ENCODE measurements at regions not wholly inside any gene's neighbourhood (a gene's known extent, or its start where the extent isn't known, plus 50 kb on each side); places are given as distances from the start of the nearest gene placed in this dataset.

GRCh38 chr10:83994325-83994724, 145.0 kb upstream of the GHITM start:
- ChIA-PET POLR2A (ENCODE audit: unreplicated experiment) (no interaction called here), CTCF (interaction anchor here (0.5 kb wide), 1 partner anchor 32 kb away, joined by 3 read pairs; no protein-coding TSS in a partner anchor)
- no peaks in the 10 kb centered on the region for H3K9me3 ChIP-seq (ENCODE audit: insufficient read depth, low read depth)
- BruUV-seq (replicated peaks) = no TSS peak
- H3K4me3 ChIP-seq = no peak overlapping the region
- H3K27me3 ChIP-seq (ENCODE audit: insufficient read depth, low read depth) = peaks cover 32% of the 10 kb centered on the region
- no peaks in the 10 kb centered on the region for H3F3A ChIP-seq (ENCODE audit: insufficient read depth, low read depth)
- H3K79me2 ChIP-seq (ENCODE audit: low read depth) = no peaks in the 10 kb centered on the region
- TF ChIP-seq EZH2 (IDR thresholded peaks at IDR 0.05; ENCODE audit: low read depth) = no peak
- no peak for TF ChIP-seq CTCF (conservative IDR thresholded peaks at IDR 0.05)
- no peaks in the 10 kb centered on the region for H3K9me2 ChIP-seq (ENCODE audit: insufficient read depth)
- intact Hi-C loops (cut with micrococcal nuclease; ENCODE audit: unreplicated experiment) = no loop called here
- no peak overlapping the region for H3K4me2 ChIP-seq
- DNase-seq = no peak
- no peaks in the 10 kb centered on the region for H3K36me3 ChIP-seq (ENCODE audit: low read depth)
- H3K27ac ChIP-seq = no peak overlapping the region
- H4K20me1 ChIP-seq (ENCODE audit: insufficient read depth) = no peaks in the 10 kb centered on the region
- H3K4me1 ChIP-seq (replicated peaks; ENCODE audit: insufficient read depth) = no peaks in the 10 kb centered on the region
- H2AFZ ChIP-seq = no peak overlapping the region

- TF ChIP-seq CTCF (conservative IDR thresholded peaks at IDR 0.05) (no peak), EZH2 (IDR thresholded peaks at IDR 0.05; ENCODE audit: low read depth) (no peak)
- no peaks in the 10 kb centered on the region for H3K79me2 ChIP-seq (ENCODE audit: low read depth)
- no peak overlapping the region for H3K4me2 ChIP-seq
- ChIA-PET CTCF (no interaction called here), POLR2A (ENCODE audit: unreplicated experiment) (no interaction called here)
- H3K4me1 ChIP-seq (replicated peaks; ENCODE audit: insufficient read depth) = no peaks in the 10 kb centered on the region
- H3K27me3 ChIP-seq (ENCODE audit: insufficient read depth, low read depth) = peaks cover 34% of the 10 kb centered on the region
- DNase-seq = no peak
- H3K27ac ChIP-seq = no peak overlapping the region
- no peaks in the 10 kb centered on the region for H3K36me3 ChIP-seq (ENCODE audit: low read depth)
- H3F3A ChIP-seq (ENCODE audit: insufficient read depth, low read depth) = no peaks in the 10 kb centered on the region
- no peaks in the 10 kb centered on the region for H3K9me2 ChIP-seq (ENCODE audit: insufficient read depth)
- H3K4me3 ChIP-seq = no peak overlapping the region
- H3K9me3 ChIP-seq (ENCODE audit: insufficient read depth, low read depth) = no peaks in the 10 kb centered on the region
- H2AFZ ChIP-seq = no peak overlapping the region
- H4K20me1 ChIP-seq (ENCODE audit: insufficient read depth) = no peaks in the 10 kb centered on the region
- BruUV-seq (replicated peaks) = no TSS peak
- intact Hi-C loops (cut with micrococcal nuclease; ENCODE audit: unreplicated experiment) = no loop called here
Measured at GRCh38 chr10:83995738-83996331, 143.5 kb upstream of the GHITM start.

- no peak for DNase-seq
- H3K4me1 ChIP-seq (replicated peaks; ENCODE audit: insufficient read depth) = no peaks in the 10 kb centered on the region
- POLR2A ChIA-PET (ENCODE audit: unreplicated experiment) = no interaction called here
- CTCF ChIA-PET = no interaction called here
- H3K27ac ChIP-seq = no peak overlapping the region
- H3K79me2 ChIP-seq (ENCODE audit: low read depth) = no peaks in the 10 kb centered on the region
- H3K9me3 ChIP-seq (ENCODE audit: insufficient read depth, low read depth) = no peaks in the 10 kb centered on the region
- intact Hi-C loops (cut with micrococcal nuclease; ENCODE audit: unreplicated experiment) = no loop called here
- H3K27me3 ChIP-seq (ENCODE audit: insufficient read depth, low read depth) = peaks cover 27% of the 10 kb centered on the region; the same call in 1 of the 2 replicates
- no TSS peak for BruUV-seq (replicated peaks)
- TF ChIP-seq EZH2 (IDR thresholded peaks at IDR 0.05; ENCODE audit: low read depth) (no peak), CTCF (conservative IDR thresholded peaks at IDR 0.05) (no peak)
- no peak overlapping the region for H3K4me3 ChIP-seq
- no peaks in the 10 kb centered on the region for H3K36me3 ChIP-seq (ENCODE audit: low read depth)
- no peak overlapping the region for H3K4me2 ChIP-seq
- H4K20me1 ChIP-seq (ENCODE audit: insufficient read depth) = no peaks in the 10 kb centered on the region
- no peaks in the 10 kb centered on the region for H3K9me2 ChIP-seq (ENCODE audit: insufficient read depth)
- no peak overlapping the region for H2AFZ ChIP-seq
- H3F3A ChIP-seq (ENCODE audit: insufficient read depth, low read depth) = no peaks in the 10 kb centered on the region
Measured at GRCh38 chr10:84004221-84004620, 135.1 kb upstream of the GHITM start.
